DMS53 treated with DMSO at 0.1 percent for 48 hours (cell line): ENCODE measurements at regions not wholly inside any gene's neighbourhood (a gene's known extent, or its start where the extent isn't known, plus 50 kb on each side); places are given as distances from the start of the nearest gene placed in this dataset.
"Not testable (repeated sequence)": the region's sequence is repeated elsewhere in the genome, so short reads cannot be mapped to it uniquely, and the experiment has no call there.

Source experiments
- DNase-seq: peaks from one replicate; lab custom pipeline; 2025; ENCODE audit not compliant: unreplicated experiment; lab: John Stamatoyannopoulos, UW

- DNase-seq: no peak
Observed at GRCh38 chr5:84885485-84886258, 501.0 kb upstream of the EDIL3 start.

DNA sequence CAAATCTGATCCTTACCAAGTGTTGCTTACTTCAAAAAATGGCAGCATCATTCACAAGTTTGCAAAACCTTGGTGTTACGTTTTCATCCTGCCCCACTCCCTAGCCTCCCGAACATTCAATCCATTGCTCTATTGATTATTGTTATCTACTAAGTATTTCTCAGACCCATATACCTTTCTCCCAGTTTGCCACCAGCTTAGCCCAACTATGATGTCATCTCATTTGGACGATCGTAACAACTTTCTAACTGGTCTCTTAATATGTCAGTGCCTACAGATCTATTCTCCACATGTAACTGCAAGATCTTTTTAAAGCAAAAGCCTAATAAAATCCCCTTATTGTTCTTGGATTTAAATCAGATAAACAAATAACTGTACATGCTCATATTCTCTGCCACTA lies 497.1 kb upstream of the EDIL3 start:
- no peak for DNase-seq

DNA sequence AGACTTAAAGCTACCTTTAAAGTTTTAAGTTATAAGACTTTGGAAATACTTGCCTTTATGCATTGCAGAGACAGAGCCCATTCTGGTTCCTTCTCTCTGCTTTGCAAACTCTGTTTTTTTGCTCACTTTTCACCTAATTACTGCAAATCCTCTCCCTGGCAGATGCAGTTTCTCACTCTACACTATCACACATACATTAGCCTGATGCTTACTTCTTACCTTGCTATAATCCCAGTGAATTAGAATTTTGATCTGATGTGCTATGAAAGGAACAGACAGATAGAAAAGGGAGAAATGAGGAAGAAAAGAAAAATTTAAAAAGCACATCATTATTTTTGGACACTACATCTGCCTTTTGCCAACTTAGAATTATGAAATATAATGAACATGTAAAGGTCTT lies 489.5 kb upstream of the EDIL3 start:
- DNase-seq: no peak

DNA sequence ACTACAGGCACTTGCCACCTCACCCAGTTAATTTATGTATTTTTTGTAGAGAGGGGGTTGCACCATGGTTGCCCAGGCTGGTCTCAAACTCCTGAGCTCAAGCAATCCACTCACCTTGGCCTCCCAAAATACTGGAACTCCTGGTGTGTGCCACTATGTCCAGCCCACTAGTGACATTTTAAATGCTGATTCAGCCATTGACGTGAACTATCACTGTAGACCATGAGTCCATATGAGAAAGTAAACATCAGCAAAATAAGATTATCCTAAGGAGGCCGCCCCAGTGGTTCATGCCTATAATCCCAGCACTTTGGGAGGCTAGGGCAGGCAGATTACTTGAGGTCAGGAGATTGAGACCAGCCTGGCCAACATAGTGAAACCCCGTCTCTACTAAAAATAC lies 488.1 kb upstream of the EDIL3 start:
- DNase-seq: no peak

DNA sequence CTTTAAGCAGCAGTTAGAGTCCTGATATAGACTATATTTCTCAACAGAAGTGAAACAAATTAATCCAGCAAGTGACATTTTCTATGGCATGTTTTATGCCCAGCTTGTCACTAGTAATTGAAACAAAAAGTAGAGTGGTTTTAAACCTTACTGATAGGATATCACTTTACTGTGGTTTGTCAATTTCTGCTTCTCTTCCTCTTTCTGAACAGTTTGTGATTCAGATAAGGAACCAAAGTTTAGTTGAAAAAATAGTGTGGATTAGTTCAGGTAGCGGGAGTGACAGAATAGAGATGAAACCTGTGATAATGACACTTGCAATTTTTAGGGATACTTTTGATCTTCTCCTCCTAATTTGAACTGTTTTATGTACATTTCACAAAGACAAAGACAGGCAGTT lies 485.7 kb upstream of the EDIL3 start:
- no peak for DNase-seq

DNA sequence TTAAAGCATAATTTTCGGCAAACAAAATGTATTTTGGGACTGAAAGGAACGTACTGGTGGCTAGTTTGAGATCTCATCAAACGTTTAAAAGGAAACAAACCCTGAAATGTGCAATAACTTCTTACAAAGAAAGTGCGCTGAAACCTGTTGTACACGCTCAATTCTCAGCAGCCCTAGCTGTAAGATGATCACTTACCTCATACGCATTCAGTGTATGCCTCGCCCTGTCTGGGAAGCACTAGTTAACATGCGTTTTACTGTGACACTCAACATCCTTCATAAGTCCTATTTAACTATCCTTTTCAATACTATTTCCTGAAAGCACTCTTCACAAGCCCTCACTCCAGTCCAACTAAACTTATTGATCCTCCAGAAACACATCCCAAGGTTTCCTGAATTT lies 485.0 kb upstream of the EDIL3 start:
- DNase-seq: no peak

DNA sequence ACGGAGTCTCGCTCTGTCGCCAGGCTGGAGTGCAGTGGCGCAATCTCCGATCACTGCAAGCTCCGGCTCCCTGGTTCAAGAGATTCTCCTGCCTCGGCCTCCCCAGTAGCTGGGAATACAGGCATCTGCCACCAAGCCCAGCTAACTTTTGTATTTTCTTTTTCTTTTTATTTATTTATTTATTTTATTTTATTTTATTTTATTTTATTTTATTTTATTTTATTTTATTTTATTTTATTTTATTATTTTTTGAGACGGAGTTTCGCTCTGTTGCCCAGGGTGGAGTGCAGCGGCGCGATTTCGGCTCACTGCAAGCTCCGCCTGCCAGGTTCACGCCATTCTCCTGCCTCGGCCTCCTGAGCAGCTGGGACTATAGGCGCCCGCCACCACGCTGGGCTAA lies 479.3 kb upstream of the EDIL3 start:
- not testable (repeated sequence) for DNase-seq

DNA sequence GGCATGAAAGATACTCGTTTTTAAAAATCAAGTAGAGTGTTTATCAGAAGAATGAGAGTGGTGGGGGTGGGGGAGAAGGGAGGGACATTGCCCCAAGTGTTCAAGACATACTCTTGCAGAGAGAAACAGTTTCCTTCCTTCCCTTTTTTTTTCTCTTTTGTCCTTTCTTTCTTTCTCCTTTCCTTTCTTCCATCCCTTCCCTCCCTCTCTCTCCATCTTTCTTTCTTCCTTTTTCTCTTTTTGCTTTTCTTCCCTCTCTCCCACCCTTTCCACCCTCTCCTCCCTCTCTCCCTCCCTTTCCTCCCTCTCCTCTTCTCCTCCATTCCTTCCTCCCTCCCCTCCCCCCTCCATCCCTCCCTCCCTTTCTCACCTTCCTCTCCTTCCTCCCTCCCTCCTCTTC lies 478.3 kb upstream of the EDIL3 start:
- DNase-seq: no peak

DNA sequence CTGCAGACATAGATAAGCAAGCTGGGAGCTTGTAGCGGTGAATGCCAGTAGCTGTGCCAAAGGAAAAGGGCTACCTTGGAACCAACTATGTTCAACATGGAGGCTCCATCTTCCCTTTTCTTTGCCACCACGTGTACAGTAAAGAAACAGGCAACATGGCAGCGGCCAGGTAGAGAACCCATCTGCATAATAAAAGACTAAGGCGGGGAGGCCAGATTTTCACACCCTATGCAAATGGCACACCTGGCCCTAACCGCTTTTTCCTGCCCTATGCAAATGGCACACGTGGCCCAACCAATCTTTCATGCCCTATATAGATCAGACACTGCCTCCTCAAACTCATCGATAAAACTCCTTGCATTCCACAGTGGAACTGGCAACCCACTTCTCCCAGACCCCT lies 477.5 kb upstream of the EDIL3 start:
- no peak for DNase-seq

DNA sequence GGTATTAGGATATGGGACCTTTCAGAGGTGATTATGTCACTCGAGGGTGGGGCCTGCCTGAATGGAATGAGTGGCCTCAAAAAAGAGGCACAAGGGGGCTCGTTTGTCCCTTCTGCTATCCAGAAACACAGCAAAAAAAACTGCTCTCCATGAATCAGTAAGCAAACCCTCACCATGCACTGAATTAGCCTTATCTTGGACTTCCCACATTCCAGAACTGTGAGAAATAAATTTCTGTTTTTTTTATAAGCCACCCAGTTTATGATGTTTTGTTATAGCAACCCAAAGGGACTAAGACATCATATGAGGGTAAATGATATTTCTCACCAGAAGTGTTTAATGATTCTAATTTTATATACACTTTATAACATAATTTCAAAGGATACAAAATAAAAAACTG lies 476.6 kb upstream of the EDIL3 start:
- no peak for DNase-seq

- no peak for DNase-seq
Observed at GRCh38 chr5:84859056-84859455, 474.4 kb upstream of the EDIL3 start.

GRCh38 chr5:84831701-84832100 lies 447.0 kb upstream of the EDIL3 start:
- no peak for DNase-seq

DNA sequence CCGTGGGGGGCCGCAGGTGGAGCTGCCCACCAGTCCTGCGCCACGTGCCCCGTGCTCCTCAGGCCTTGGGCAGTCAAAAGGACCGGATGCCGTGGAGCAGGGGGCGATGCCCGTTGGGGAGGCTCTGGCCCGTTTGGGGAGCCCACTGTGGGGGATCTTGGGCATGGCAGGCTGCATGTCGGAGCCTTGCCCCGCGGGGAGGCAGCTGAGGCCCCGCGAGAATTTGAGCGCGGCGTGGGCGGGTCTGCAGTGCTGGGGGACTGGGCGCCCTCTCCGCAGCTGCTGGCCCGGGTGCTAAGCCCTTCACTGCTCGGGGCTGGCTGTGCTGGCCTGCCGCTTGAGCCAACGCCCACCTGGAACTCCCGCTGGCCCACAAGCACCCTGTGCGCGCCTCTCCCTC lies 445.6 kb upstream of the EDIL3 start:
- no peak for DNase-seq

- DNase-seq: no peak
Observed at GRCh38 chr5:84825606-84826005, 440.9 kb upstream of the EDIL3 start.

DNA sequence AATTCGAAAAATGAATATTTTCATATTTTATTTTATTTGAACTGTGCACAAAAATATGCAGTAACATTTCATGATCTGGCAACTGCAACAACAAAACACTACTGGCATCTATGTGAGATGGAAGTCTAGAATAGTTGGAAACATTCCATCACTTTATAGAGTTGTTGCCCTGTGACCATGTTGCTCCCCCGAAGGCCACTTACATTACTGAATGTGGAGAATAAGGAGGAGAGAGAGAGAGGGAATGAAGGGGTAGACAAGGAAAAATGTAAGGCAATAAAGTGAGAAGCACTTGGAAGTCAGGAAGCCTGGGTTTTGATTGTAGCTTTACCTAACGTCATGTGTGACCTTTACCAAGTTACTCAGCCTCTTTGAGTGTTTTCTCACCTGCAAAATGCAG lies 437.2 kb upstream of the EDIL3 start:
- DNase-seq: no peak

DNA sequence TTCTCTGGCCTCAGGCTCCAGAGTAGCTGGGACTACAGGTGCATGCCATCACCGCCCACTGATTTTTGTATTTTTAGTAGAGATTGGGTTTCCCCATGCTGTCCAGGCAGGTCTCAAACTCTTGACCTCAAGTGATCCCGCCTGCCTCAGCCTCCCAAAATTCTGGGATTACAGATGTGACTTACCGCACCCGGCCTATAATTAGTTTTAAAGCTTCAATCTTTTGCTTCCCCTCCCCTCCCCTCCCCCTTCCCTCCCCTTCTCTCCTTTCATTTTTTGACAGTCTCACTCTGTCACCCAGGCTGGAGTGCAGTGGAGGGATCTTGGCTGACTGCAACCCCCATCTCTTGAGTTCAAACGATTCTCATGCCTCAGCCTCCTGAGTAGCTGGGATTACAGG lies 433.3 kb upstream of the EDIL3 start:
- no peak for DNase-seq

- DNase-seq: no peak
Observed at GRCh38 chr5:84816746-84817547, 432.3 kb upstream of the EDIL3 start.

- DNase-seq: no peak
Observed at GRCh38 chr5:84816160-84816559, 431.5 kb upstream of the EDIL3 start.

GRCh38 chr5:84805473-84805872 lies 420.8 kb upstream of the EDIL3 start:
- DNase-seq: no peak

DNA sequence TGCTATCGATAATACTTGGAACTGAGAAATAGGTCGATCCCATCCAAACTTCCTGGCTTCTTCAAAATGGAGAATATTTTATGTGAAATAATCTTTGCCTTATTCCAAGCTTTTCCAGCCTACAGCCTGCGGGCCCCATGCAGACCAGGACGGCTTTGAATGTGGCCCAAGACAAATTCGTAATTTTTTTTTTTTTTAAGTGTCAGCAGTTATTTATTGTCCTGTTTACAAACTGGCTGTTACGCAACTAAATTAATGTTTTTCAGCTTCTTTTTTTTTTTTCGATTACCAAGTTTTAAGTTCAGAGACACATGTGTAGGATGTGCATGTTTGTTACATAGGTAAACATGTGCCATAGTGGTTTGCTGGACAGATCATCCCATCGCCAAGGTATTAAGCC lies 411.7 kb upstream of the EDIL3 start:
- no peak for DNase-seq

DNA sequence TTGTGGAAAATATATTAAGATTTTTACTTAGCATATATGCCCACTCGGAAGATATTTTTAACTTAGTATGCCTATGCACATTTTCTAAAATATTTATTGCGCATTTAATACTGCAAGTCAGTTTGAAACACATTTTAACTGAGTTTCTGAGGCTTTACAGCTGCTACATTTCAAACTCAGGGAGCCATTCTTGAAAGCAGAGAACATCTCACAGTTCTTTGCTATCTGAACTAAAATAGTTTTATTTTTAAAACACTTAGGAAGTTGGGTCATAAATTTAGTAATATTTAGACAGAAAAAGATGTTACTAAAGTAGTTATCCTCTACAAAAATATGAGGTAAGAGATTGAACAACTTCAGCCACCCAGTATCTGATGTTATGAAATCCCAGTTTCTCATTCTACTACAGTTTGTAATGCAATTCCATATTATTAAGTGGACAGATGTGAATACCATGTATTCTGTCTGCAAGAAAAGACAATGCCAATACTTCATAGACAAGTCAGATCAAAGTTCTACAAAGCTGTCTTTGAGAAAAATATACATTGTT lies 409.9 kb upstream of the EDIL3 start:
- DNase-seq: no peak

DNA sequence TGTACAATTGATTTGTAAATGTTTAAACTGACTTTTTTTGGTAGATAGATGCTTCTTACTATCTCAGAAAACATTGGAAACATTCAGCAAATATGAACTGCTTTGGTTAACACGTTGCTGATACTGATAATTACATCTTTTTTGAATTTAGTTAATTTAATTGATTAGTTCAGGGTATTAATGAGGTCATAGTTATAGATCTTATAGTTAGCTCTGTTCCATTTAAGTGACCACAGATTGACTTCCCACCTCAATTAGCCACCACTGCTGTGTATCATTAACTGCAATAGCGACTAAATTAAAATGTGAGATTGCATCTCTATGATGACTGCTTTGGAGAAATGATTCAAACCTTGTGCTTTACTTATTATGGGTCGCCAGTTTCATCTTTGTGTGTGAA lies 407.1 kb upstream of the EDIL3 start:
- DNase-seq: no peak
